Sigmoid colon (tissue), 6 donors: ENCODE measurements at regions not wholly inside any gene's neighbourhood (a gene's known extent, or its start where the extent isn't known, plus 50 kb on each side); places are given as distances from the start of the nearest gene placed in this dataset.

Experiments used
- DNase-seq: peaks from one replicate; pipeline ENCODE4 v3.0.0-alpha.2; 2019
- H3K27ac ChIP-seq, 4 donors: fragments of 200-600 bp; sonication (generic); one replicate each; pipeline ENCODE4 v1.5.1; 2016 to 2019; ENCODE audit warnings: mild to moderate bottlenecking in 1 of 4
- H3K27me3 ChIP-seq, 3 donors: fragments of 200-600 bp; sonication (generic); one replicate each; pipeline ENCODE4 v1.5.1; 2019; ENCODE audit warnings: mild to moderate bottlenecking in 1 of 3
- H3K36me3 ChIP-seq, 4 donors: fragments of 200-600 bp; sonication (generic); one replicate each; pipeline ENCODE4 v1.5.1; 2016 to 2019
- H3K4me1 ChIP-seq, 4 donors: fragments of 200-600 bp; sonication (generic); one replicate each; pipeline ENCODE4 v1.5.1; 2017 to 2019
- H3K4me3 ChIP-seq, 4 donors: fragments of 200-600 bp; sonication (generic); one replicate each; pipeline ENCODE4 v1.5.1; 2017 to 2019; ENCODE audit warnings: mild to moderate bottlenecking in 2 of 4, moderate library complexity in 1 of 4
- H3K9me3 ChIP-seq, 4 donors: fragments of 200-600 bp in 3 of 4; sonication (generic) in 3 of 4; one replicate each; pipeline versions ENCODE4 v1.5.1 to v1.6.1; 2013 to 2019
- CTCF ChIP-seq, 4 experiments: fragments of 450-650 bp in 3 of 4; fragments of 200-600 bp in 1 of 4; IDR thresholded peaks; one replicate each; pipeline ENCODE4 v1.5.1; 2016 to 2019; ENCODE audit warnings: antibody characterized with exemption in 4 of 4, mild to moderate bottlenecking in 3 of 4, moderate library complexity in 2 of 4
- EP300 ChIP-seq, 4 donors: sonication (generic); formaldehyde crosslinking; IDR thresholded peaks; one replicate each; pipeline ENCODE4 v1.6.1; 2017; ENCODE audit warnings: antibody characterized with exemption in 4 of 4
- POLR2A ChIP-seq, 2 donors: fragments of 450-650 bp; IDR thresholded peaks; one replicate each; pipeline ENCODE4 v1.6.1; 2016; ENCODE audit warnings: antibody characterized with exemption in 2 of 2, mild to moderate bottlenecking in 2 of 2, moderate library complexity in 2 of 2
- POLR2AphosphoS5 ChIP-seq, 4 donors: sonication (generic); formaldehyde crosslinking; IDR thresholded peaks; one replicate each; pipeline ENCODE4 v1.6.1; 2017; ENCODE audit warnings: antibody characterized with exemption in 4 of 4
- WGBS, 2 donors: extraction: QIAGEN DNeasy Blood & Tissue Kit; methylation state at CpG; one replicate each; pipeline ENCODE4 v1.1.7; 2013; 5-methylcytosine and 5-hydroxymethylcytosine counted together
- intact Hi-C: fragments of 100-400 bp; cut with DNase I; formaldehyde crosslinking; loops from one replicate; pipeline ENCODE4 v1.15.1; 2023
- donor health status: healthy with polysubstance abuse.
- donor health status: healthy.

DNA sequence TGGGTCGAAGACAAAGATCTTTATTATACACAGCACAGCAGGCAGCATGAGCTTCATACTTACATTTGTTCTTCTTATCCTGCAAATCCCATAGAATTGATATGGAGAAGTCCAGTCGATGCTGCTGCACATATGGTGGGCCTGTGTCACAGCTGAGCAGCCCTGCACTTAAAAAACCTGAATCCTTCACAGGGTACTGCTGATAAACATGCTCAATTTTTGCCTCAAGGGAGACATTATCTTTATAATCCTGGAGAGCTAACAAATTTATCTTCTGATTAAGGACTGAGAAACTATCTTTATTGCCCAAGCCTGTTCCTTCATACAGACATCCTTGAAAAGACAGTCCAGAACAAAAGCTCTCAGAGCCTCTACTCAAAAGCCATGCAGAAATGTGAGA, 434.4 kb upstream of the FAM47C start:
- H3K4me1 ChIP-seq = no peaks in the 10 kb centered on the region
- intact Hi-C loops = no loop called here
- no peak overlapping the region for H3K27ac ChIP-seq
- H3K27me3 ChIP-seq = no peaks in the 10 kb centered on the region
- no peak for DNase-seq
- TF ChIP-seq EP300 (IDR thresholded peaks at IDR 0.05) (no peak), CTCF (IDR thresholded peaks at IDR 0.05) (no peak)
- H3K4me3 ChIP-seq = no peak overlapping the region
- no peaks in the 10 kb centered on the region for H3K36me3 ChIP-seq
- 40 to 50% methylated on average over 2 of the region's 2 CpGs for WGBS, 2 donors
- no peaks in the 10 kb centered on the region for H3K9me3 ChIP-seq

- no peaks in the 10 kb centered on the region for H3K36me3 ChIP-seq
- no peaks in the 10 kb centered on the region for H3K4me1 ChIP-seq
- no peaks in the 10 kb centered on the region for H3K9me3 ChIP-seq
- intact Hi-C loops = no loop called here
- TF ChIP-seq EP300 (IDR thresholded peaks at IDR 0.05) (no peak), CTCF (IDR thresholded peaks at IDR 0.05) (no peak), POLR2AphosphoS5 (IDR thresholded peaks at IDR 0.05) (no peak), POLR2A (IDR thresholded peaks at IDR 0.05) (no peak)
- H3K27me3 ChIP-seq = no peaks in the 10 kb centered on the region
- DNase-seq = no peak
- WGBS, 2 donors = 76 to 81% methylated on average over 3 of the region's 3 CpGs
- no peak overlapping the region for H3K27ac ChIP-seq
- H3K4me3 ChIP-seq = no peak overlapping the region
These were observed 432.5 kb upstream of the FAM47C start for GRCh38 chrX:36575670-36576069.

DNA sequence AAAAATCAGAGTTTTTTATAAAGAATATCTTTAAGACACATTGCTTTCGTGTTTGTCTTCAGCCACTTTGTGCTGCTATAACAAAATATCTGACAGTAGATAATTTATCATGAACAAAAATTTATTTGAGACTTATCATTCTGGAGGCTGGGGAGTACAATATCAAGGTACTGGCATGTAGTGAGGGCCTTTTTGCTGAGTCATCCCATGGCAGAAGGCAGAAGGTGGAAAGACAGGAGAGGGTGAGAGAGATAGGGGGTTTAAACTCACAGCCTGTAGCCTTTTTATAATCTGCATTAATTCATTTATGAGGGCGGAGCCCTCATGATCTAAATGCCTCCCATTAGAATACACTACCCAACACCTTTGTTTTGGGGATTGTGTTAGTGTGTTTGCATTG, 431.2 kb upstream of the FAM47C start:
- 76 to 85% methylated on average over 2 of the region's 2 CpGs for WGBS, 2 donors
- Histone ChIP-seq H3K4me3 (no peak overlapping the region), H3K9me3 (no peaks in the 10 kb centered on the region), H3K27ac (no peak overlapping the region), H3K27me3 (no peaks in the 10 kb centered on the region), H3K4me1 (no peaks in the 10 kb centered on the region), H3K36me3 (no peaks in the 10 kb centered on the region)
- no peak for DNase-seq
- TF ChIP-seq POLR2AphosphoS5 (IDR thresholded peaks at IDR 0.05) = no peak
- TF ChIP-seq EP300 (IDR thresholded peaks at IDR 0.05) = no peak
- TF ChIP-seq CTCF (IDR thresholded peaks at IDR 0.05) = no peak
- no peak for TF ChIP-seq POLR2A (IDR thresholded peaks at IDR 0.05)
- intact Hi-C loops = no loop called here

DNA sequence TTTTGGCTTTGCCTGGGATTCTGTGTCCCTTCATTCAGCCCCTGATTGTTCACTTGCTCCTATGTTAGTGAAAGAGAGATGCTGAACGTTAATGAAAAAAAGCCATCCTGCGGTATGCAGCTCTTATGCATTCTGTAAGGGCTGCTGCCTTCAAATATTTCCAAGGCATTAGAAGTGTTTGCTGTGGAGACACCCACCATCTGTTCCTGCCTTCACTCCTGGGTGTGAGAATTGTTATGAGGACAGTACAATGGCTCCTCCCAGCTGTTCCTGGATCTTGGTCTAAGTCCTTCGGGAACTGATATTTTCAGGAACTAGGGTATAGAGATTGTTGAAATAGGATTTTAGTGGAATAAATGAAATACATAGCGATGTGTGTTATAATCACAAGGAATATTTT, 427.1 kb upstream of the FAM47C start:
- H3K27me3 ChIP-seq = no peaks in the 10 kb centered on the region
- TF ChIP-seq POLR2A (IDR thresholded peaks at IDR 0.05) (no peak), CTCF (IDR thresholded peaks at IDR 0.05) (no peak), EP300 (IDR thresholded peaks at IDR 0.05) (no peak), POLR2AphosphoS5 (IDR thresholded peaks at IDR 0.05) (no peak)
- no peaks in the 10 kb centered on the region for H3K36me3 ChIP-seq
- 78 to 88% methylated on average over 4 of the region's 4 CpGs for WGBS, 2 donors
- H3K4me3 ChIP-seq = no peak overlapping the region
- no peaks in the 10 kb centered on the region for H3K4me1 ChIP-seq
- intact Hi-C loops = no loop called here
- no peak overlapping the region for H3K27ac ChIP-seq
- DNase-seq = no peak
- H3K9me3 ChIP-seq = no peaks in the 10 kb centered on the region

DNA sequence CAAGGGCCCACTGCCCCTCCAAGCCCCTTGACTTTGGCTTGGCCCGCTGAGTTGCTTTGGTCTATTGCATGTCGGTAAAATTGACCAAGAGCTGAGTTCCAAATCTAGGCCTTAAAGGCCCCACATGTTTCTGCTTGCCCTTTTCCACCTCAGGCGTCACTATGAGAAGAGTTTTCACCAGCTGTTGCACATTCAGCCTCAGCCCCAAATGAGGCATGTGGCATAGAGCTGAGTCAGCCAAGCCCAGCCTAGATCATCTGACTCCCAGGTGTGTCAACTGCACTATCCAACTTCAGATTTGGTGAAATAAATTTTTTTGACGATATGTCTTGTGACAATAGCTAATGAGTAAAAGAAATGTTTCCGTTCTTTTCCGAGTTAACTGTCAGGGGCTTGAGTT, 424.5 kb upstream of the FAM47C start:
- TF ChIP-seq EP300 (IDR thresholded peaks at IDR 0.05) (no peak), POLR2A (IDR thresholded peaks at IDR 0.05) (no peak), POLR2AphosphoS5 (IDR thresholded peaks at IDR 0.05) (no peak), CTCF (IDR thresholded peaks at IDR 0.05) (no peak)
- no peak overlapping the region for H3K4me3 ChIP-seq
- DNase-seq = no peak
- H3K36me3 ChIP-seq = no peaks in the 10 kb centered on the region
- no peaks in the 10 kb centered on the region for H3K27me3 ChIP-seq
- intact Hi-C loops = no loop called here
- WGBS, 2 donors = 91 to 95% methylated on average over 6 of the region's 6 CpGs
- H3K4me1 ChIP-seq = no peaks in the 10 kb centered on the region
- H3K9me3 ChIP-seq = no peaks in the 10 kb centered on the region
- H3K27ac ChIP-seq = no peak overlapping the region
